ENCODE measurements at regions not wholly inside any gene's neighbourhood (a gene's known extent, or its start where the extent isn't known, plus 50 kb on each side); places are given as distances from the start of the nearest gene placed in this dataset.

DNA sequence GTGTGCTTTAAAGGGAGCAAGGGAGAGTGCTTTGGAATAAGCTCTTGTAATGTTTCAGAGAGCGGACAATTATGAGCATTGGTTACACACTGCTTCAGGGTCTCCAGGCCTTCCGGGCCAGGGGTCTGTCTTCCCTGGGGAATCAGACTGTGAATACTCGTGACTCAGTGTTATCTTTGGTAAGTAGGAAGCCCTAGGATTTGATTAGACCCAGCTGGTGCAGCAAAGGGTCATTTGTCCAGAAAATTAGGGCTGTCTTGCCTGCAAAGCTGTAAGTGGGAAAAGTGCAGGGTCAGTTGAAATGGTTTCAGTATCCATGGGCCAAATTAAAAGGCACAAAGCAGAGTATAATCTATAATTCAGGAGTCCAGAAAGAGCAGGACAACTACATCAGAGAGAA is 475.6 kb downstream of the MED13L start:
- no peaks in the 10 kb centered on the region for H3K79me2 ChIP-seq (ENCODE audit: control insufficient read depth, insufficient read depth, low read length)
- intact Hi-C loops (cut with micrococcal nuclease) (no loop called here), in situ Hi-C loops (cut with MboI) (no loop called here)
- H2AFZ ChIP-seq (ENCODE audit: low read depth, low read length): no peak overlapping the region
- no peaks in the 10 kb centered on the region for H3K36me3 ChIP-seq (ENCODE audit: control insufficient read depth, insufficient read depth, low read length)
- H3K4me3 ChIP-seq: no peak overlapping the region
- ATAC-seq: no peak
- FAIRE-seq: no peak
- no peaks in the 10 kb centered on the region for H3K9me3 ChIP-seq (replicated peaks; ENCODE audit: control insufficient read depth, insufficient read depth, low read depth, low read length)
- H4K20me1 ChIP-seq (replicated peaks; ENCODE audit: control insufficient read depth, insufficient read depth, low read length): no peaks in the 10 kb centered on the region
- H3K9ac ChIP-seq (ENCODE audit: insufficient read depth in 1 of 2, low read depth in 2 of 2, low read length in 2 of 2): no peak overlapping the region
- H3K9me1 ChIP-seq (ENCODE audit: control insufficient read depth, insufficient read depth, low read length): no peaks in the 10 kb centered on the region
- no peaks in the 10 kb centered on the region for H3K27me3 ChIP-seq (ENCODE audit: control insufficient read depth in 2 of 2, insufficient read depth in 2 of 2, low read length in 2 of 2)
- BruUV-seq (replicated peaks): no TSS peak
- TF ChIP-seq ZNF431 (CRISPR knock-in tag; IDR thresholded peaks at IDR 0.05) (no peak), PHF8 (IDR thresholded peaks at IDR 0.05; ENCODE audit: borderline replicate concordance, low read length) (no peak), MAX (CRISPR knock-in tag; IDR thresholded peaks at IDR 0.05) (no peak), ARID1B (IDR thresholded peaks at IDR 0.05) (no peak), IFI16 (CRISPR knock-in tag; IDR thresholded peaks at IDR 0.05) (no peak), HNRNPH1 (optimal IDR thresholded peaks at IDR 0.05; ENCODE audit: low read depth, low read length) (no peak), ZNF609 (CRISPR knock-in tag; IDR thresholded peaks at IDR 0.05; ENCODE audit: borderline replicate concordance) (no peak)
- TF ChIP-seq, protein P1, sequence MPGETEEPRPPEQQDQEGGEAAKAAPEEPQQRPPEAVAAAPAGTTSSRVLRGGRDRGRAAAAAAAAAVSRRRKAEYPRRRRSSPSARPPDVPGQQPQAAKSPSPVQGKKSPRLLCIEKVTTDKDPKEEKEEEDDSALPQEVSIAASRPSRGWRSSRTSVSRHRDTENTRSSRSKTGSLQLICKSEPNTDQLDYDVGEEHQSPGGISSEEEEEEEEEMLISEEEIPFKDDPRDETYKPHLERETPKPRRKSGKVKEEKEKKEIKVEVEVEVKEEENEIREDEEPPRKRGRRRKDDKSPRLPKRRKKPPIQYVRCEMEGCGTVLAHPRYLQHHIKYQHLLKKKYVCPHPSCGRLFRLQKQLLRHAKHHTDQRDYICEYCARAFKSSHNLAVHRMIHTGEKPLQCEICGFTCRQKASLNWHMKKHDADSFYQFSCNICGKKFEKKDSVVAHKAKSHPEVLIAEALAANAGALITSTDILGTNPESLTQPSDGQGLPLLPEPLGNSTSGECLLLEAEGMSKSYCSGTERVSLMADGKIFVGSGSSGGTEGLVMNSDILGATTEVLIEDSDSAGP (CRISPR knock-in tag; IDR thresholded peaks at IDR 0.05): no peak
- POLR2A ChIA-PET: interaction anchor here (0.6 kb wide), 1 partner anchor 130 kb away, joined by 3 read pairs; no protein-coding TSS in a partner anchor
- H3K27ac ChIP-seq (ENCODE audit: extremely low read depth, low read depth, low read length): no peak overlapping the region
- no peaks in the 10 kb centered on the region for H3K4me1 ChIP-seq (replicated peaks in 1 of 2; ENCODE audit: control insufficient read depth in 2 of 2, insufficient read depth in 2 of 2, low read length in 2 of 2)
- no peak for DNase-seq (ENCODE audit: extremely low read depth in 1 of 4, low spot score in 3 of 4)
- 2% methylated on average over 3 of the region's 3 CpGs for WGBS (ENCODE audit: insufficient coverage, low coverage, missing lambda C conversion rate)
- CTCF ChIA-PET (ENCODE audit: low intra/inter-chr PET ratio): no interaction called here
- H3K4me2 ChIP-seq (ENCODE audit: insufficient read depth, low read length): no peak overlapping the region

Data from K562 (cell line).